SW480 (cell line): ENCODE measurements at regions not wholly inside any gene's neighbourhood (a gene's known extent, or its start where the extent isn't known, plus 50 kb on each side); places are given as distances from the start of the nearest gene placed in this dataset.
"Not testable (repeated sequence)": the region's sequence is repeated elsewhere in the genome, so short reads cannot be mapped to it uniquely, and the experiment has no call there.

Source experiments
- DNase-seq: peaks from one replicate; pipeline ENCODE4 v3.0.0-alpha.2; 2016; ENCODE audit warnings: low spot score

GRCh38 chr7:409339-410281 is 110.0 kb downstream of the PDGFA start:
- no peak for DNase-seq

DNA sequence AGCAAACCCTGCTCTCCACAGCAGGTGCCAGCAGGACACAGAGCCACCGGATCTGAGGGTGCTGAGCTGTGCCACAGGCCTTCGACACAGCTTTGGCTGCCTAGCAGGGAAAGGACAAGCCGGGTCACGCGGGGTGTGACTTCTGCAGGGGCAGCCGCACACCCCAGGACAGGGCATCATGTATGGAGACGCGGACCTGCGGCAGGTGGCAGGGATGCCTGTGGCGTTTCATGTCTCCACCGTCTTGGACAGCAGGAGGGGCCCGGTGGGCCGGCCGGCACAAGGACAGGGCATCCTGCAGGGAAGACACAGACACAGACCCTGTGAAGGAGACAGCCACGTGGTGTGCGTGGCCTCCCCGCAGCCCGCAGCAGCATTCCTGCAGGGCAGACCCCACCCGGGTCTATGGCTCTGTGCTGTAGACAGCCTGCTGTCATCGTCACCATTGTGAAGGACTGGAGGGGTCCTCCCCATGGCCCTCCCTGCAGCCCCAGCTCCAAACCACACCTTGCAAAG is 109.2 kb downstream of the PDGFA start:
- DNase-seq: no peak

DNA sequence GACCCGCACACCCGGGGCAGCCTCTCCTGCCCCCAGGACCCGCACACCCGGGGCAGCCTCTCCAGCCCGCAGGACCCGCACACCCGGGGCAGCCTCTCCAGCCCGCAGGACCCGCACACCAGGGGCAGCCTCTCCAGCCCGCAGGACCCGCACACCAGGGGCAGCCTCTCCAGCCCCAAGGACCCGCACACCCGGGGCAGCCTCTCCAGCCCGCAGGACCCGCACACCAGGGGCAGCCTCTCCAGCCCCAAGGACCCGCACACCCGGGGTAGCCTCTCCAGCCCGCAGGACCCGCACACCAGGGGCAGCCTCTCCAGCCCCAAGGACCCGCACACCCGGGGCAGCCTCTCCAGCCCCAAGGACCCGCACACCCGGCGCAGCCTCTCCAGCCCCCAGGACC is 108.5 kb downstream of the PDGFA start:
- DNase-seq: not testable (repeated sequence)

DNA sequence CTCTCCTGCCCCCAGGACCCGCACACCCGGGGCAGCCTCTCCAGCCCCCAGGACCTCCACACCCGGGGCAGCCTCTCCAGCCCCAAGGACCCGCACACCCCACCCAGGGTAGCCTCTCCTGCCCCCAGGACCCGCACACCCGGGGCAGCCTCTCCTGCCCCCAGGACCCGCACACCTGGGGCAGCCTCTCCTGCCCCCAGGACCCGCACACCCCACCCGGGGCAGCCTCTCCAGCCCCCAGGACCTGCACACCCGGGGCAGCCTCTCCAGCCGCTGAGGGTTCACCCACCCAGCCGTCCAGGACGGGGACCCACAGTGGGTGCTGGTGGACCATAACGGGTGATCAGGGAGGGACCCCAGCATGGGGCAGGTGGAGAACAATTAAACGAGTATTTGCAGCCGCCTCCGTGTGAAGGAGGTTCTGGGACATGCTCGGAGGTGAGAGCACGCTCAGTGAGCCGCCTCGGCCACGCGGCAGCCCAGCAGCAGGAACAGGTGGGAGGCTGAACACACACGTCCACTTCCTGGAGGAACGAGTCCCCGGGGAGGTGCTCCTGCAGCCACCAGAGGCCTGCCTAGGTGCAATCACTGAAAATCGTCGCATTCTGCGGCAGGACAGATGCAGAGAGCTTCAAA is 107.9 kb downstream of the PDGFA start:
- no peak for DNase-seq

DNA sequence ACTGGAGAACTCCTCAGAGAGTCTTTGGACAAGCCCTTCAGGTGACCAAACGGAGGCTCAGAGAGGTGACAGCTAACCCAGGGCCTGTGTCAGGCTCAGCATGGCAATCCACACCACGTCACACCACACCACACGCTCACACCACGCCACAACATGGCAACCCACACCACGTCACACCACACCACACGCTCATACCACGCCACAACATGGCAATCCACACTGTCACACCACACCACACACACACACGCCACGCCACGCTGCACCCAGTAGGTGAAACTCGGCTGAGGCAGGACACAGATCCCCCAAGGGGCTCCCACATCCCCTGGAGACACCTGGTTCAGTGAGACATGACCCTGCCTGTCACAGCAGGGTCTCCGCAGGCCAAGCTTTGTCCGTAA is 107.3 kb downstream of the PDGFA start:
- no peak for DNase-seq

DNA sequence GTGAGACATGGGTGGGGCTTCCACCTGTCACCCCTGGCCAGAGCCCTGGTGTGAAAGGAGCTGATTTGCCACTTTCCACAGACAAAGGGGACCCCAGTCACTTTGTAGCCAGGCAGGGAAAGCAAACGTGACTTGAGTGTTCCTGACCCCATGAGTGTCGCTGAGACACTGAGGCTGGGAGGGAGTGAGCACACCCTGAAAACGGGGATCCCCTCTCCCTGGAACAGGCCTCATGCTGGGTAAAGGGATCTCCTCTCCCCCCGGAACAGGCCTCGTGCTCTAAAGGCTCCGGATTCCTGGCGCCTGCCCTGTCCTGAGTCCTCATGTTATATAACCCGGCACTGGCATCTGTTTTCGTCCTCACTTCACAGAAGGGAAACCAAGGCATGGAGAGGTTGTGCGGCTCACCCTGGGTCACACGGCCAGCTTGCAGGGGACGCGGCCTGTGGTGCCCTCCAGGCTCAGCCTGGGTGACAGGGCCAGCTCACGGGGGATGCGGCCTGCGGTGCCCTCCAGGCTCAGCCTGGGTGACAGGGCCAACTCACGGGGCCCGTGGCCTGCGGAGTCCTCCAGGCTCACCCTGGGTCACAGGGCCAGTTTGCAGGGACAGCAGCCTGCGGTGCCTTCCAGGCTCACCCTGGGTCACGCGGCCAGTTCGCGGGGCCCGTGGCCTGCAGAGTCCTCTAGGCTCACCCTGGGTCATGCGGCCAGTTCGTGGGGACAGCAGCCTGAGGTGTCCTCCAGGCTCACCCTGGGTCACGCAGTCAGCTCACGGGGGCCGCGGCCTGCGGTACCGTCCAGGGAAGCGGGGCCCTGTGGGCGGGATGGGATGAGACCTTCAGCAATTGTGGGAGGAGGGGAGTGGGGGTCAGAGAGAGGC is 104.7 kb downstream of the PDGFA start:
- no peak for DNase-seq

DNA sequence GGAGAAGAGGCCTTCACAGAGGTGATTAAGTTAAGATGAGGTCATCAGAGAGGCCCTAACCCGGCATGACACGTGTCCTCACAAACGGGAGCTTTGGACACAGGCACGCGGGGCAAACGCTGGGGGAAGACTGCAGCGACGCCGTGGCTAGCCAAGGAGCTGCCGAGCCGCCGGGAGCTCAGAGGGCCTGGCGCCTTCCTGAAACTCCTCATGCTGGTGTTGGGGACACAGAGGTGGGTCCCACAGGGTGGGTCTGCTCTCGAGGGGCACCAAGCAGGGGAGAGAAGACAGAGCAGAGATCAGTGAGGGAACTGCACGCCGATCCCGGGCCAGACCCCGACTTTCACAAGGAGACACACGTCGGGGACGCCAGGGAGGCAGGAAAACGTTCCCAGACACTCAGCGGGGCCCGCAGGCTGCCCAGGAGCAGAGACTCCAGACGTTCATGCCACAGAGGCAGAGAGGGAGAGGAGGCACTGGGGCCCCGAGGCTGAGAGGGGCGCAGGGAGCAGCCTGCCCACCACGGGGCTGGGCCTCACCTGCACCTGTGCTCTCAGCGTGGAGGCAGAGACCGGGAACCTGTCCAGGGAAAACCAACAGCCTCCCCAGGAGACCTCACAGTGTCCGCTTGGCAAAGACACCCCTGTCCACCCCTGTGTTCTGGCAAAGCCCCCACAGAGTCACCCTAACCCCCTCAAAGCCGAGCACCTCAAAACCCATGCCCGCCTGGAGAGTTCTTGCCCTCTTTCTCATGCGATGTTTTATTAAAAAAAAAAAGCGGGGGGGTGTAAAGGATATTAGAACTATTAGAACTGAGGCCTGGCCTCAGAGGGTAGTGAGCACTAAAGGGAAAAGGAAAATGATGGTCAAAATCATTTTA is 103.8 kb downstream of the PDGFA start:
- DNase-seq: no peak

DNA sequence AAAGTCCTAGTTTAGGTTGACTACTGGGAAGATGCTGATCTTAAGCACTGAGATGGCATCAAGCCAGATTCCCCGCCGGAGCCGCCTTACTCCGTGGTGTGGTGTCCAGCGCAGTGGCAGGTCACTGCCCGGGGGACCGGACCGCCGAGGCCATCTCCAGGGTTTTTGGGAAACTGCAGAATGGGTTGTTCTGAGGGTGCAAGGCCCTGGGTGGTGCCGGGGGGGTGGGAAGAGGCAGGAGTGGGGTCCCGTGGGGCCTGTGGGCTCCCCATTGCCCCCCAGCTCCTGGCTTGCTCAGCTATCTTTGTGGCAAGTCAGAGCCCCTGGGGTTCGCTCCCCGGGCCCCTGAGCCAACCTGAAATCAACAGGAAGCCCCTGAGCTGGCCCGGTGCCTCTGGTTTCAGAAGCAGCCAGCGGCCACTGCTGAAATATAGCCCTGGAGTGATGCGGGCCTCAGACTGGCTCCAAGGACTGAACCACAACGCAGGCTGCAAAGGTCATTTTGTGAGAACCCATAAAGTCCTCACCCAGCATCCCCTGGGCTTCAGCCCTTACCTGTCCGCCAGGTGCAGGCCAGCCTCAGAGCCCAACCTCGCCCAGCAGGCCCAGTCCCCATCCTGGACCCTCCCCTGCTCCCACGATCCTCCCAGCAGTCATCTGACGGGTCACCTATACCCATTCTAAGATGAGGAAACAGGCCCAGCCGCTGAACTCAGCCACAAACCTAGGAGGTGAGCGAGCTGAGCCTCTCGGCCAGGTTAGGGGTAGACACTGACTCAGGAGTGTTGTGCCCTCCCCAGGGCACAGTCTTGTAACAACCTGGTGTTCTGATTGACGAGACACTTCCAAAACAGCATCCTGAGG is 102.7 kb downstream of the PDGFA start:
- DNase-seq: no peak

DNA sequence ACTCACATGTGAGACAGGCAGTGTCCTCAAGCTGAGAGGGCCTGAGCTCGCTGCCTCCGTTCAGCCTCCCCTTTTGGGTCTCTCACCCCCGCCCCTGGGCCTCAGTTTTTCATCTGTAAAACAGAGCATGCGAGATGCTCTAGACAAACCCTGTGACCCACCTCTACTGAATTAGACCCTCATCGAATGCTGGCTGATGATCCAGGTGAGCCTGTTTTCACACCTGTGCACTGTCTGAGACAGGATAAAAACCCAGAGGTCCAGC is 102.1 kb downstream of the PDGFA start:
- no peak for DNase-seq

DNA sequence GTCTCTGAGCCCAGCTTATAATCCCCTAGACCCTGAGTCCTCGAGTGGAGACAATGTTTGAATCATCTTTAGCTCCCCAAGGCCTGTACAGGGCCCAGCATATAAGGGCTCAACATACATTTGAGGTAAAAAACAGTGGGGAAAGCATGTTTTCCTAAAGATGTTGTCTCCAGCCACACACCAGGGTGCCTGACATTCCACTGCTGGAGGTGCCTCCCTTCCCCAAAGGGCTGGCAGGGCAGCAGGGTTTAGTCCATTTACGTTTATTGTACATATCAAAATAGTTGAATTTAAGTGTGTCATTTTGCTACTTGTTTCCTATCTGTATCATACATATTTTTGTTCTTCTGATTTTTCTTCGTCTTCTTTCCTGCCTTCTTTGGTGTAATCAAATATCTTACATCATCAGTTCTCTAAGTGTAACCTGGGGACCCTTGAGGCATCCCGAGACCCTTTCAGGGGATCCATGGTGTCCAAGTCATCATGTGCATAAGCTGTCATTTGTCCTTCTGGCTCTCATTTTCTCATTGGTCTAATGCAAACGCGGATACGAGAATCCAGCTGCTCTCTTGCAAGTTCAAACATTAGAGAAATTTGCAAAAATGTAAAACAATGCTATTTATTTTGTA is 101.6 kb downstream of the PDGFA start:
- no peak for DNase-seq

GRCh38 chr7:418636-419280 is 100.9 kb downstream of the PDGFA start:
- no peak for DNase-seq

DNA sequence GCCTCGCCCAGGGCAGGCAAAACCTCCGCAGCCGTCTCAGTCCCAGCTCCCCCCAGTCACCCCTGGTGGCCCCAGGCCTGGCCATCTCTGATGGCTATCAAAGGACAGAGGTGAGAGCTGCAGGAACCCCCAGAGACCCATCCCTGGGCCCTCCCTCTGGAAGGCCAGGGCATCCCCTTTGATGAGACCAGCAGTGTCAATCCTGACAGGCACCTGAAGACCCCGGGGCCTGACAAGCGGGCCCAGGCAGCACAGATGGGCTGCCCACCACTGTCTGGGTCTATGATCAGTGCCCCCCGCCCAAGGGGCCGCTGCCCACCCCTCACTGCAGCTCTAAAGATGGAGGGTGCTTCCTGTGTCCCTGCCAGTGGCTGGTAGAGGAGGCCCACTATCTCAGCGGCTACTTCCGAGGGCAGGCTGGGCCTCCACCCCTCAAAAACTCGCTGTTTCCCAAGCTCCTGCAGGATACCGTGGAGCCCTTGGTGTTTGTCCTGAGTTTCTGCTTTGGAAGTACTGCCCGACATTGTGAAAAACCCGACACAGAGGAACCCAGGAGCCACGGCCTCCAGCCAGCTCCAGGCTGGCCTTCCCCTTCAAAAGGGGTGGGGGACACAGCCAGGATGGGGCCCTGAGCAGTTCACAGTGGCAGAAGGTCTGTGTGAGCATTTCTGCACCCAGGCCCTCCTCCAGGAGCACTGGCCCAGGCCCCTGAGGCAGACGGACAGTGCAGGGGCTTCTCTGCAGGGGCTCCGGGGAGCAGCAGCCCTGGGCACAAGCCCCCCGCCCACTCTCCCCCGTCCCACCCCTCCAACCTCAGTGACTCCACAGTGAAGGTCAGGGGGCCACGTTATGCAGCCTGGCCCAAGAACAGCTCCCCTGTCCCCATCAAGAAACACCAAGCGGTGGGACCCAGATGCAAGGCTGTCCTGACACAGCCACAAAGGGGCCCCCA is 99.2 kb downstream of the PDGFA start:
- DNase-seq: no peak

DNA sequence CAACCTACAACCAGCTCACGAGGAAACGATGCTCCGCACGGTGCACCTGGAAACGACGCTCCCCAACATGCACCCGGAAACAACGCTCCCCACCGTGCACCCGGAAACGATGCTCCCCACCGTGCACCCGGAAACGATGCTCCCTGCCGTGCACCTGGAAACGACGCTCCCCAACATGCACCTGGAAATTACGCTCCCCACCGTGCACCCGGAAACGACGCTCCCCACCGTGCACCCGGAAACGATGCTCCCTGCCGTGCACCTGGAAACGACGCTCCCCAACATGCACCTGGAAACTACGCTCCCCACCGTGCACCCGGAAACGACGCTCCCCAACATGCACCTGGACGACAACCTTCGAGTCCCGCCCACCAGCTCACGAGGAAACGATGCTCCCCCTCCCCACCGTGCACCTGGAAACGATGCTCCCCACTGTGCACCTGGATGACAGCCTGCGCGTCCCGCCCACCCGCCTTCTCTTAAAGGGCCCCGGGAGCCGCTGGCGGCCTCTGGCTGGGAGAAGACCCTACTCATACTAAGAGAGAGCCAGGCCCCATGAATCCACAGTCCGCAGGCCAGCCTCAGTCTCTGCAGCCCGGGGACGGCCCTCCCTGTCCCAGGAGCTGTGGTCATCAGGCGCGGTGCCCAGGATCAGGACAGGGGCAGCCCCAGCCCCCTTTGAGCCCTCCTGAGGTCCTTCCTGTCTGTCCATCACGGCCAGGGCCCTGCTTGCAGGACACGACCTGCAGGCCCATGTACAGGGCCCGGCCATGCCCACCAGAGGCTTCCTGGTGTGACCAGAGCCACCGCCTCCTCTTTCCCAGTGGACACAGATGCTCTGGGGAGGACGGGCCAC is 98.3 kb downstream of the PDGFA start:
- no peak for DNase-seq

DNA sequence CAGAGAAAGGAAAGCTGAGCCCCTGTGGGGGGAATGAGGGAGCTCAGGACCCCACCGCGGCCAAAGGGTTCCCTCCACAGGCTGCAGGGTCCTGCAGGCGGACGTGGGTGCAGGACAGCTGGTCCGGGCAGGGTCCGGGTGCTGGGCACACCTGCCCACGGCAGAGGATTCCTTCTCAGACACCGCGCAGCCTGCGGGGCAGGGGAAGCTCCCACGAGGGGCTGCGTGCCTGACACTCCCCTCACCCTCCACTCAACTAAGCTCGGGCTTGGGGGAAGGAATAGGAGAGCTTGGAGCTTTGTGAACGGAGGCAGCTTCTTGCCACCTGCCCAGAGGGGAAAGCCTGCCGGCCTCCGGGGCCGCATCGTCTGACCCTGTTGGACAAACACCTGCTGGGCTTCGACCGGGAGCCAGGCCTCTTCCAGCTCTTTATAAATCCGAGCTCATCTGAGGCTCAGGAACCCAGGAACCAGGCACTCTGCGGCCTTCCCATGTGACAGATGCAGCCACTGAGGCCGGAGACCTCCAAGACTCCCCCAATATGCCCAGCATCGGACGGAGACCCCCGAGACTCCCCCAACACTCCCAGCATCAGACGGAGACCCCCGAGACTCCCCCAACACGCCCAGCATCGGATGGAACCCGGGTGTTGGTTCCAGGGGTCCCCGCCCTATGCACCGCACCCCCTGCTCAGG is 97.3 kb downstream of the PDGFA start:
- no peak for DNase-seq

DNA sequence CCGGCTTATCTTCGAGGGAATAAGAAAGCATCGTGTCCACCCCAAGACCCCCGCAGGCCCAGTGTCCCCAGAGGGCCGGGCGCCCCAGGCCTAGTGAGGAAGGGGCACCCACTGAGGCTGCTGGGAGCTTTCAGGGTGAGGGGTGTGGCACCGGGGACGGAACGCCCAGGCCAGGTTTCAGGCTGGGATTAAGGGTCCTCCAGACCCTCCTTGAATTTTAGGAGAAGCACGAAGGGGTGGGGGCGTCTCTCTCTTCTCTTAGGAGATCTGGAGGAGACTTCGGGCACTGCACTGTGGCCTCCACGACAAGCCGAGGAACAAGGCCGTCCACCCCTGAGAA is 96.8 kb downstream of the PDGFA start:
- no peak for DNase-seq

- DNase-seq: no peak
These were observed 96.1 kb downstream of the PDGFA start for GRCh38 chr7:423312-424260.
